ENCODE measurements at regions not wholly inside any gene's neighbourhood (a gene's known extent, or its start where the extent isn't known, plus 50 kb on each side); places are given as distances from the start of the nearest gene placed in this dataset.

GRCh38 chr1:218642033-218642948 lies 297.2 kb downstream of the TGFB2 start:
- no peak for TF ChIP-seq RFX5 (IDR thresholded peaks at IDR 0.05; ENCODE audit: low read depth, low read length)
- no peak for TF ChIP-seq MAZ (IDR thresholded peaks at IDR 0.05; ENCODE audit: borderline replicate concordance, low read depth, low read length)
- TF ChIP-seq MAZ (CRISPR knock-in tag; IDR thresholded peaks at IDR 0.05; ENCODE audit: low read depth), result no peak
- TF ChIP-seq CTCF (CRISPR knock-in tag; IDR thresholded peaks at IDR 0.05), result no peak
- TF ChIP-seq TRIM22 (IDR thresholded peaks at IDR 0.05), result no peak
- no peak for TF ChIP-seq HDAC6 (IDR thresholded peaks at IDR 0.05; ENCODE audit: low read depth, low read length)
- TF ChIP-seq NR1H2 (CRISPR knock-in tag; IDR thresholded peaks at IDR 0.05; ENCODE audit: borderline replicate concordance, low read depth), result no peak
- TF ChIP-seq MTA3 (CRISPR knock-in tag; IDR thresholded peaks at IDR 0.05), result no peak
- TF ChIP-seq JUND (CRISPR knock-in tag; IDR thresholded peaks at IDR 0.05), result no peak
- no peak for TF ChIP-seq FOXK2 (IDR thresholded peaks at IDR 0.05)
- no peak for TF ChIP-seq TEF (CRISPR knock-in tag; IDR thresholded peaks at IDR 0.05)
- TF ChIP-seq HMGA1 (CRISPR knock-in tag; conservative IDR thresholded peaks at IDR 0.05), result no peak
- no peak for TF ChIP-seq SP1 (IDR thresholded peaks at IDR 0.05)
- no peak for TF ChIP-seq SP1 (CRISPR knock-in tag; IDR thresholded peaks at IDR 0.05)
- TF ChIP-seq ZNF674 (CRISPR knock-in tag; IDR thresholded peaks at IDR 0.05; ENCODE audit: low read depth), result no peak
- TF ChIP-seq RAD51 (IDR thresholded peaks at IDR 0.05; ENCODE audit: borderline replicate concordance), result no peak

All from HepG2 (cell line).